ENCODE measurements at regions not wholly inside any gene's neighbourhood (a gene's known extent, or its start where the extent isn't known, plus 50 kb on each side); places are given as distances from the start of the nearest gene placed in this dataset.

GRCh38 chr12:11584221-11584855, 65.1 kb upstream of the ETV6 start:
- Histone ChIP-seq H3K4me1 (ENCODE audit: control insufficient read depth, extremely low read depth, insufficient read depth, low read length) (peaks cover 7% of the 10 kb centered on the region), H3K9ac (ENCODE audit: insufficient read depth, low read length) (no peak overlapping the region), H3K79me2 (ENCODE audit: control insufficient read depth, insufficient read depth, low read length) (no peaks in the 10 kb centered on the region), H3K27me3 (ENCODE audit: control insufficient read depth, insufficient read depth, low read length) (no peaks in the 10 kb centered on the region), H3K4me2 (ENCODE audit: extremely low read depth, insufficient read depth, low read length) (no peak overlapping the region), H3K9me3 (ENCODE audit: control insufficient read depth, insufficient read depth, low read depth, low read length) (no peaks in the 10 kb centered on the region), H3K27ac (ENCODE audit: insufficient read depth, low read length) (no peak overlapping the region), H4K20me1 (ENCODE audit: control insufficient read depth, extremely low read depth, insufficient read depth, low read length) (no peaks in the 10 kb centered on the region), H3K4me3 (replicated peaks in 1 of 4; ENCODE audit: control extremely low read depth in 1 of 4, insufficient read depth in 1 of 4, low read depth in 3 of 4, low read length in 4 of 4) (no peak overlapping the region), H2AFZ (ENCODE audit: low read length) (no peak overlapping the region), H3K36me3 (ENCODE audit: control insufficient read depth, insufficient read depth, low read length) (no peaks in the 10 kb centered on the region)
- no peak for DNase-seq (ENCODE audit: low read depth in 2 of 2)
- TF ChIP-seq CTCF (conservative IDR thresholded peaks at IDR 0.05 in 1 of 2, IDR thresholded peaks at IDR 0.05 in 1 of 2; ENCODE audit: low read depth in 1 of 2, low read length in 2 of 2): no peak

- Histone ChIP-seq H3K27ac (ENCODE audit: insufficient read depth, low read length) (no peak overlapping the region), H3K79me2 (ENCODE audit: control insufficient read depth, insufficient read depth, low read length) (no peaks in the 10 kb centered on the region), H3K4me2 (ENCODE audit: extremely low read depth, insufficient read depth, low read length) (no peak overlapping the region), H2AFZ (ENCODE audit: low read length) (no peak overlapping the region), H3K27me3 (ENCODE audit: control insufficient read depth, insufficient read depth, low read length) (no peaks in the 10 kb centered on the region), H3K9me3 (ENCODE audit: control insufficient read depth, insufficient read depth, low read depth, low read length) (no peaks in the 10 kb centered on the region), H3K36me3 (ENCODE audit: control insufficient read depth, insufficient read depth, low read length) (no peaks in the 10 kb centered on the region), H3K4me1 (ENCODE audit: control insufficient read depth, extremely low read depth, insufficient read depth, low read length) (no peaks in the 10 kb centered on the region), H3K4me3 (replicated peaks in 1 of 4; ENCODE audit: control extremely low read depth in 1 of 4, insufficient read depth in 1 of 4, low read depth in 3 of 4, low read length in 4 of 4) (no peak overlapping the region), H4K20me1 (ENCODE audit: control insufficient read depth, extremely low read depth, insufficient read depth, low read length) (no peaks in the 10 kb centered on the region), H3K9ac (ENCODE audit: insufficient read depth, low read length) (no peak overlapping the region)
- DNase-seq (ENCODE audit: low read depth in 2 of 2): no peak
- TF ChIP-seq EZH2 (IDR thresholded peaks at IDR 0.05; ENCODE audit: low read length, missing control alignments): no peak
- TF ChIP-seq CTCF (conservative IDR thresholded peaks at IDR 0.05 in 1 of 2, IDR thresholded peaks at IDR 0.05 in 1 of 2; ENCODE audit: low read depth in 1 of 2, low read length in 2 of 2): no peak
These were observed 57.0 kb upstream of the ETV6 start for GRCh38 chr12:11592484-11592883.

GRCh38 chr12:11593013-11593412, 56.5 kb upstream of the ETV6 start:
- Histone ChIP-seq H3K36me3 (ENCODE audit: control insufficient read depth, insufficient read depth, low read length) (no peaks in the 10 kb centered on the region), H3K4me3 (replicated peaks in 1 of 4; ENCODE audit: control extremely low read depth in 1 of 4, insufficient read depth in 1 of 4, low read depth in 3 of 4, low read length in 4 of 4) (no peak overlapping the region), H2AFZ (ENCODE audit: low read length) (no peak overlapping the region), H3K27ac (ENCODE audit: insufficient read depth, low read length) (no peak overlapping the region), H3K27me3 (ENCODE audit: control insufficient read depth, insufficient read depth, low read length) (no peaks in the 10 kb centered on the region), H3K4me1 (ENCODE audit: control insufficient read depth, extremely low read depth, insufficient read depth, low read length) (no peaks in the 10 kb centered on the region), H3K9ac (ENCODE audit: insufficient read depth, low read length) (no peak overlapping the region), H3K79me2 (ENCODE audit: control insufficient read depth, insufficient read depth, low read length) (no peaks in the 10 kb centered on the region), H3K9me3 (ENCODE audit: control insufficient read depth, insufficient read depth, low read depth, low read length) (no peaks in the 10 kb centered on the region), H4K20me1 (ENCODE audit: control insufficient read depth, extremely low read depth, insufficient read depth, low read length) (no peaks in the 10 kb centered on the region), H3K4me2 (ENCODE audit: extremely low read depth, insufficient read depth, low read length) (no peak overlapping the region)
- no peak for DNase-seq (ENCODE audit: low read depth in 2 of 2)
- TF ChIP-seq EZH2 (IDR thresholded peaks at IDR 0.05; ENCODE audit: low read length, missing control alignments) (no peak), CTCF (conservative IDR thresholded peaks at IDR 0.05 in 1 of 2, IDR thresholded peaks at IDR 0.05 in 1 of 2; ENCODE audit: low read depth in 1 of 2, low read length in 2 of 2) (no peak)
